ENCODE measurements at regions not wholly inside any gene's neighbourhood (a gene's known extent, or its start where the extent isn't known, plus 50 kb on each side); places are given as distances from the start of the nearest gene placed in this dataset.
"Not testable (repeated sequence)": the region's sequence is repeated elsewhere in the genome, so short reads cannot be mapped to it uniquely, and the experiment has no call there.

DNA sequence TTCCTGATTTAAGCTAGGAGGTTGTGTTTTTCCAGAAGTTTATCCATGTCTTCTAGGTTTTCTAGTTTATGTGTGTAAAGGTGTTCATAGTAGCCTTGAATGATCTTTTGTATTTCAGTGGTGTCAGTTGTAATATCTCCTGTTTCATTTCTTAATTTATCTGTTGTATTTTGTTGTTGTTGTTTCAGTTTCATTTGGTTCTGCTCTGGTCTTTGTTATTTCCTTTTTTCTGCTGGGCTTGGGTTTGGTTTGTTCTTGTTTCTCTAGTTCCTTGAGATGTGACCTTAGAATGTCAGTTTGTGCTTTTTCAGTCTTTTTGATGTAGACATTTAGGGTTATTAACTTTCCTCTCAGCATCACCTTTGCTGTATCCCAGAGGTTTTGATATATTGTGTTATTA, 62.8 kb downstream of the SCP2D1 start:
- not testable (repeated sequence) for DNase-seq

GRCh38 chr20:18879262-18879661, 65.7 kb downstream of the SCP2D1 start:
- DNase-seq, result no peak

DNA sequence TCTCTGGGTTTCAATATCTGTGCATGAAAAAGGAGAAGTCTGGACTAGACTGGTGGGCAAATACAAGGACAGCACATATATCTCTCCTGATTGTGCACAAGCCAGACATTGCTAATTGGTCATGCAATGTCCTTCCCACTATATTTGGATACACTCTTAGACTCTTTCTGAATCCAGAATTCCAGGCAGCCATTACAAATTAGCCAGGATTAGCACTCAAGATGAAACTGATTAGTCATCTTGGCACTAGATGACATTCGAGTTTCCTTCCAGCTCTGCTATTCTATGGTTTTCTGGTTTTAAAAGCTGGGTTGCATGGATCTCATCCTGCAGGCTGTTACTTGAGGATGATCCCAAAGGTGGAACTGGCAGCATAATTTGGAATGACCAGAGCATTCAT, 73.2 kb downstream of the SCP2D1 start:
- DNase-seq, result no peak

GRCh38 chr20:18901980-18902737, 88.6 kb downstream of the SCP2D1 start:
- DNase-seq, result no peak

GRCh38 chr20:18904192-18904591, 90.6 kb downstream of the SCP2D1 start:
- DNase-seq, result no peak

DNA sequence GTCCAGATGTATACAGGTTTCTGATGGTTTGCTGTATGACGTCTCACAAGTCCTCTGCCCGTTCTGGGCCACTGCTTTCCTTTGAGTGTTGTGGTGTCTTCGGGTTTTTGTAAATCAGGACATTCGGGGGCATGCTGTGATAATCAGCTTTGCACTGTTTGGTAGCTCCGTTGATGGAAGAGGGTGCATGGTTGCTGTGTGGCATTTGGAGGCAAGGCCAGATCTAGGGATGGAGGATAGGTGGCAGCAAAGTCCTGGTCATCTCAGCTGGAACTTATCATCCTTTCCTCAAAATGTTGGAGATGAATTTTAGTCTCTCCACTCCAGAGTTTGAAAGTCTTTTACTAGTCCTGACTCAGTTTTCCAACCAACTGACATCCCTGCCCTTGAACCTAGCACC, 91.0 kb downstream of the SCP2D1 start:
- DNase-seq, result no peak

DNA sequence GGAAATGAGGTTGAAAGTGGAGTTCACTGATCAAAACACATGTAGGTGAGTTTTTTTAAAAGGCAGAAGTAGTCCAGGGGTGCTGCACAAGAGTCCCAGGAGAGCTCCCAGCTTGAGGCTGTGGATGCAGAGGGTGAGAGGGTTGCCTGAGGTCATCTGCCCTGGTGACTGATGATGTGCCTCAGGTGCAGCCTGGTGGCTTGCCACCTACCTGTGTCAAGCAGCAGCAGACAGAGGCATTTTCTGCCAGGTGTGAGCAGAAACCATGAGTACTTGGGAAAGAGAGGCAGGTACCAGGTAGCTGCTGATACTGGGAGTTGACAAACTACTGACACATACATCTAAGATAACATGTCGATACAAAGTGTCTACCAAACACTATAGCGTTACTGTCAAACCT, 92.5 kb downstream of the SCP2D1 start:
- DNase-seq, result no peak

- no peak for DNase-seq
Measured at GRCh38 chr20:18907353-18907752, 93.8 kb downstream of the SCP2D1 start.

DNA sequence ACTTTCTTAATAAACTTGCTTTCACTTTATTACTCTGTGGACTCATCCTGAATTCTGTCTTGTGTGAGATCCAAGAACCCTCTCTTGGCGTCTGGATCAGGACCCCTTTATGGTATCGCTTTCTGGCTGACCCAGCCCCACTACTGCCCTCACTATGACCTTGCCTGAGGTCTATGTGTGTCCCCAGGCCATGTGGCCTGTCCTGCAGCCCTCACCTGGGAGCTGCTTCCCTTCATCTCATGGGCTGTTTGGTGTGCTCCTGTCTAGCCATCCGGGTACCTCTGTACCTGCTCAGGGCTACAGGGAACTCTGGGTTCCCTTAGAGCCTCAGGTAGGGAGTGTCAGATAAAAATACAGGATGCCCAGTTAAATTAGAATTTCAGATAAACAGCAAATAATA, 94.5 kb downstream of the SCP2D1 start:
- DNase-seq, result no peak

DNA sequence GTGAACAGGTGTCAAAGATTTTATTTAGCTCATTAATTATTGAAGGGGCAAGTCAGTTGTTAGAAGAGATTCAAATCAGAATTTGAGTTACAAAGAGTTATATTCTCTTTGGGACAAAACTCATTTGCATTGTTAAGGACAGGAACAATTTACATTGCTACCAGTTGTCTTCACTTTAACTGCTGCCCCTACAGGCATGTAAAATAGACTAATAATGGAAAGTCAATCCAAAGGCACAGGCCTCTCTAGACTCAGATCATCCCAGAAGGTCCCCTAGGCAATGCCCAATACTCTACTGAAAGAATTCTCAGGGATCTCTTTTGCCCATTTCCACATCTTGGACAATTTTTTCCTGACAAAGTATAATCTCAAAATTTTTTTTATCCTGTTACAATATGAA, 95.7 kb downstream of the SCP2D1 start:
- no peak for DNase-seq

DNA sequence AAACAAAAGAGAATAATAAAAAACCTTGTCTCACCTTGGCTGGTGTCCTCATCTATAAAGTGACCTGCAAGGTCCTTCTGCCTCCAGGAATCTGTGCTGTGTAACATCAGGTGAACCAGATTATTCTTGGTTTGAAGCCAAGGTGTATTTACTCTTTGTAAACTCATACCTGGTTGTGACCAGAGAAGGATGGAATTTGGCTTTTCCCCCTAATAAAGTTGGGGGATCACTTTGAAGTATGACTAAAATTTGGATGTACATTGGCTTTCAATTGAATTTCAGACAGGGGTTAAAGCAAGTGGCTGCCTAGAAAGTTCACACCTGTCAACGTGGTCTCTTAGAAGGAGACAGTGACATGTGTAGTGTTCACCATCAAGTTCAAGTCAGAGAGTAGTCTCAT, 100.1 kb downstream of the SCP2D1 start:
- DNase-seq, result no peak

GRCh38 chr20:18914796-18915195, 101.2 kb downstream of the SCP2D1 start:
- DNase-seq, result no peak

- no peak for DNase-seq
Measured at GRCh38 chr20:18916886-18917750, 103.5 kb downstream of the SCP2D1 start.

- DNase-seq, result no peak
Measured at GRCh38 chr20:18919996-18920395, 106.4 kb downstream of the SCP2D1 start.

- DNase-seq, result no peak
Measured at GRCh38 chr20:18921291-18921690, 107.7 kb downstream of the SCP2D1 start.

DNA sequence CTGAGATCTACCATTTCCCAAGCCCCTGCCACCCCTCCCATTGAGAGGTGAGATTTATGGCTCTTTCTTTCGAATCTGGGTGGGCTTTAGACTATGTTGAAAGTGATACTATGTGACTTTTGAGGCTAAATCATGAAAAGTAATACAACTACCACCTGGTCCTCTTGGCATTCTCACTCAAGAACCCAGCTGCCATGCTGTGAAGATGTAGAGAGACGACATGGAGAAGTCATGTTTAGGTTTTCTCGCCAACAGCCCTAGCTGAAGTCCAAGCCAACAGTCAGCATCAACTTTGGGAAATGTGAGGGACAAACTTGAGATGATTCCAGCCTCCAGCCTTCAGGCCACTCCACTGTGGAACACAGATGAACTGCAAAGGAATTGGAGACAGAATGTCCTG, 108.7 kb downstream of the SCP2D1 start:
- DNase-seq, result no peak

- no peak for DNase-seq
Measured at GRCh38 chr20:18922898-18923297, 109.3 kb downstream of the SCP2D1 start.

- no peak for DNase-seq
Measured at GRCh38 chr20:18926965-18927364, 113.4 kb downstream of the SCP2D1 start.

DNA sequence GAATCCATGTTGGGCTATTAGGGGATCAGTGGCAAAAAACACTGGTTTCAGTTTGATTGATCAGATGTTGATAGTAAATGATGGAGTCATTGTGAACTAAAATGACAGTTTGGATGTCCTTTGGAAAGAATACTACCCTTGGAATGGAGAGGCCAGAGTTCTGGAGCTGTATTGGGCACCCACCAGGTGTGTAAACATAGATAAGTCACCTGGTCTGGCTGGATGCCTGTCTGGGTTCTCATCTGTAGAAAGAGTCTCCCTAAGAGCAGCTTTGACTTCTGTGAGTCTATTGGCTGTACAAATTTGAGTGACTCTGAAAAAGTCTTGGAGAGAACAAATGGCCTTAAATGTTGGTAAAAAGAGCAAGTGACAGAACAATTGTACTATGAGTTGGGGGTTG, 115.0 kb downstream of the SCP2D1 start:
- no peak for DNase-seq

DNA sequence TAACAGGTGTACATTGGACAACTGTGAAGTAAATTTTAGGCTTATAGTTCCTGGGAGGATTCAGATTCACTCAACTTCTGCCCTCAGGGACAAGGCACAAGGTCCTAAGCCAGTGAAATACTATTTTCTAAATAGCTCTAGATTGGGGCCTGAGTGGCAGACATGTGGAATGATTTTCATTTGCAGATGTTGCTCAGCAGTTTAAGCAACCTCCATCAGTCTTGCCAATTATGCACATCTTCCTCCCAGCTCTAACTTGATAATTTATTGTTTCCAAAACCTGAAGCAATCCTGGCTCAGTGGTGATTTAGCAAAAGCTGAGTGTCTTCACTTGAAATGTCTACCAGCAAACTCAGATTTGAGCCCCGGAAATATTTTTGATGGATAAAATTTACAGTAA, 116.2 kb downstream of the SCP2D1 start:
- DNase-seq, result no peak

GRCh38 chr20:18943542-18943941, 130.0 kb downstream of the SCP2D1 start:
- DNase-seq, result no peak

- DNase-seq, result no peak
Measured at GRCh38 chr20:18956890-18957289, 143.3 kb downstream of the SCP2D1 start.

DNA sequence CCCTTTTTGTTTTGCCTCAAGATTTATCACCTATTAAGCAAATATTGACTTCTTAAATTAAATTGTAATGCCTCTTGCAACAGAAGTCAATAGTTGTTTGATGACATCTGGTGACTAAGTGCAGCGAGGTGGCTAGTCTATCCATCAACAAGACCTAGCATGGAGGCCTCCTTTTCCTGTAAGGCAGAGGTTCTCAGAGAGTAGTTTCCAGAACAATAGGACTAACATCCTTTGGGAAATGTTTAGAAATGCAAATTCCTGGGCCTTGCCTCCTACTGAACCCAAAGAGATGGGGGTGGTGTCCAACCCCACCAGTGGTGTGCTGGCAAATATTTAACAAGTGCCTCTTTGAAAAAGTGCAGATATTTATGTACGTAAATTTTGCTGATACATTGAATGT, 143.7 kb downstream of the SCP2D1 start:
- no peak for DNase-seq

- no peak for DNase-seq
Measured at GRCh38 chr20:18971121-18971520, 157.5 kb downstream of the SCP2D1 start.
